Peyer's patch (tissue), 4 donors: ENCODE measurements at regions not wholly inside any gene's neighbourhood (a gene's known extent, or its start where the extent isn't known, plus 50 kb on each side); places are given as distances from the start of the nearest gene placed in this dataset.

Source experiments
- DNase-seq, 3 donors: peaks; one replicate each; pipeline ENCODE4 v3.0.0-alpha.2; 2017 to 2019
- H3K27ac ChIP-seq, 4 donors: fragments of 200-600 bp; sonication (generic); one replicate each; pipeline ENCODE4 v1.5.1; 2016 to 2019
- H3K27me3 ChIP-seq, 2 donors: fragments of 200-600 bp; sonication (generic); one replicate each; pipeline ENCODE4 v1.5.1; 2019
- H3K36me3 ChIP-seq, 3 donors: fragments of 200-600 bp; sonication (generic); one replicate each; pipeline ENCODE4 v1.5.1; 2016 to 2019
- H3K4me1 ChIP-seq, 4 donors: fragments of 200-600 bp; sonication (generic); one replicate each; pipeline ENCODE4 v1.5.1; 2016 to 2019
- H3K4me3 ChIP-seq, 4 donors: fragments of 200-600 bp; sonication (generic); 1 replicate in 3 of 4; 2 replicates in 1 of 4; pipeline ENCODE4 v1.5.1; 2016 to 2019; ENCODE audit warnings: mild to moderate bottlenecking in 1 of 4
- H3K9me3 ChIP-seq, 4 donors: fragments of 200-600 bp; sonication (generic); one replicate each; pipeline ENCODE4 v1.5.1; 2016 to 2019; ENCODE audit warnings: mild to moderate bottlenecking in 1 of 4
- CTCF ChIP-seq, 6 experiments: fragments of 450-650 bp in 4 of 6; fragments of 200-600 bp in 2 of 6; sonication (generic) in 1 of 6; IDR thresholded peaks; one replicate each; pipeline ENCODE4 v1.5.1; 2017 to 2019; ENCODE audit warnings: antibody characterized with exemption in 6 of 6, mild to moderate bottlenecking in 3 of 6, moderate library complexity in 1 of 6
- POLR2A ChIP-seq, 2 donors: fragments of 450-650 bp; IDR thresholded peaks; one replicate each; pipeline ENCODE4 v1.5.1; 2017; ENCODE audit warnings: antibody characterized with exemption in 2 of 2, mild to moderate bottlenecking in 2 of 2, moderate library complexity in 2 of 2

- H3K36me3 ChIP-seq = no peaks in the 10 kb centered on the region
- H3K4me3 ChIP-seq = no peak overlapping the region
- no peaks in the 10 kb centered on the region for H3K9me3 ChIP-seq
- no peak overlapping the region for H3K27ac ChIP-seq
- DNase-seq = no peak
- H3K4me1 ChIP-seq = no peaks in the 10 kb centered on the region
- no peak for TF ChIP-seq POLR2A (IDR thresholded peaks at IDR 0.05)
- no peak for TF ChIP-seq CTCF (IDR thresholded peaks at IDR 0.05)
- no peaks in the 10 kb centered on the region for H3K27me3 ChIP-seq
Observed at GRCh38 chr6:95841560-95841959, 174.2 kb upstream of the FUT9 start.

- Histone ChIP-seq H3K4me1 (no peaks in the 10 kb centered on the region), H3K36me3 (no peaks in the 10 kb centered on the region), H3K9me3 (no peaks in the 10 kb centered on the region), H3K27ac (no peak overlapping the region), H3K27me3 (no peaks in the 10 kb centered on the region), H3K4me3 (no peak overlapping the region)
- TF ChIP-seq CTCF (IDR thresholded peaks at IDR 0.05) = no peak
- TF ChIP-seq POLR2A (IDR thresholded peaks at IDR 0.05) = no peak
- DNase-seq = no peak
Observed at GRCh38 chr6:95846652-95847051, 169.1 kb upstream of the FUT9 start.

- Histone ChIP-seq H3K4me1 (no peaks in the 10 kb centered on the region), H3K9me3 (no peaks in the 10 kb centered on the region), H3K27me3 (no peaks in the 10 kb centered on the region), H3K36me3 (no peaks in the 10 kb centered on the region), H3K4me3 (no peak overlapping the region), H3K27ac (no peak overlapping the region)
- no peak for DNase-seq
- TF ChIP-seq POLR2A (IDR thresholded peaks at IDR 0.05) (no peak), CTCF (IDR thresholded peaks at IDR 0.05) (no peak)
Observed at GRCh38 chr6:95847061-95847460, 168.7 kb upstream of the FUT9 start.

GRCh38 chr6:95848717-95849116, 167.1 kb upstream of the FUT9 start:
- TF ChIP-seq POLR2A (IDR thresholded peaks at IDR 0.05) (no peak), CTCF (IDR thresholded peaks at IDR 0.05) (no peak)
- Histone ChIP-seq H3K36me3 (no peaks in the 10 kb centered on the region), H3K27me3 (no peaks in the 10 kb centered on the region), H3K4me1 (no peaks in the 10 kb centered on the region), H3K9me3 (no peaks in the 10 kb centered on the region), H3K4me3 (no peak overlapping the region), H3K27ac (no peak overlapping the region)
- no peak for DNase-seq

GRCh38 chr6:95856876-95857364, 158.9 kb upstream of the FUT9 start:
- Histone ChIP-seq H3K4me1 (no peaks in the 10 kb centered on the region), H3K27ac (no peak overlapping the region), H3K4me3 (no peak overlapping the region), H3K9me3 (no peaks in the 10 kb centered on the region), H3K27me3 (no peaks in the 10 kb centered on the region), H3K36me3 (no peaks in the 10 kb centered on the region)
- TF ChIP-seq CTCF (IDR thresholded peaks at IDR 0.05) = no peak
- TF ChIP-seq POLR2A (IDR thresholded peaks at IDR 0.05) = no peak
- no peak for DNase-seq

GRCh38 chr6:95865857-95866256, 149.9 kb upstream of the FUT9 start:
- Histone ChIP-seq H3K36me3 (no peaks in the 10 kb centered on the region), H3K4me1 (no peaks in the 10 kb centered on the region), H3K27me3 (no peaks in the 10 kb centered on the region), H3K27ac (no peak overlapping the region), H3K4me3 (no peak overlapping the region), H3K9me3 (no peaks in the 10 kb centered on the region)
- TF ChIP-seq CTCF (IDR thresholded peaks at IDR 0.05) (no peak), POLR2A (IDR thresholded peaks at IDR 0.05) (no peak)
- no peak for DNase-seq
